Coronary artery (tissue), 2 donors: ENCODE measurements at regions not wholly inside any gene's neighbourhood (a gene's known extent, or its start where the extent isn't known, plus 50 kb on each side); places are given as distances from the start of the nearest gene placed in this dataset.
"Not testable (repeated sequence)": the region's sequence is repeated elsewhere in the genome, so short reads cannot be mapped to it uniquely, and the experiment has no call there.

Experiments
- DNase-seq: peaks from one replicate; pipeline ENCODE4 v3.0.0-alpha.2; 2017; ENCODE audit warnings: low spot score
- H3K27ac ChIP-seq, 2 donors: fragments of 200-600 bp; sonication (generic); one replicate each; pipeline ENCODE4 v1.5.1; 2016 to 2019
- H3K4me3 ChIP-seq: fragments of 200-600 bp; sonication (generic); 2 replicates; pipeline ENCODE4 v1.5.1; 2016; ENCODE audit warnings: mild to moderate bottlenecking, moderate library complexity
- TF ChIP-seq, protein P1 (sequence below): fragments of 200-600 bp; sonication (generic); IDR thresholded peaks from one replicate; pipeline ENCODE4 v1.5.1; 2019; ENCODE audit warnings: antibody characterized with exemption

- no peak for DNase-seq
- H3K27ac ChIP-seq, result no peak overlapping the region
- TF ChIP-seq, protein P1, sequence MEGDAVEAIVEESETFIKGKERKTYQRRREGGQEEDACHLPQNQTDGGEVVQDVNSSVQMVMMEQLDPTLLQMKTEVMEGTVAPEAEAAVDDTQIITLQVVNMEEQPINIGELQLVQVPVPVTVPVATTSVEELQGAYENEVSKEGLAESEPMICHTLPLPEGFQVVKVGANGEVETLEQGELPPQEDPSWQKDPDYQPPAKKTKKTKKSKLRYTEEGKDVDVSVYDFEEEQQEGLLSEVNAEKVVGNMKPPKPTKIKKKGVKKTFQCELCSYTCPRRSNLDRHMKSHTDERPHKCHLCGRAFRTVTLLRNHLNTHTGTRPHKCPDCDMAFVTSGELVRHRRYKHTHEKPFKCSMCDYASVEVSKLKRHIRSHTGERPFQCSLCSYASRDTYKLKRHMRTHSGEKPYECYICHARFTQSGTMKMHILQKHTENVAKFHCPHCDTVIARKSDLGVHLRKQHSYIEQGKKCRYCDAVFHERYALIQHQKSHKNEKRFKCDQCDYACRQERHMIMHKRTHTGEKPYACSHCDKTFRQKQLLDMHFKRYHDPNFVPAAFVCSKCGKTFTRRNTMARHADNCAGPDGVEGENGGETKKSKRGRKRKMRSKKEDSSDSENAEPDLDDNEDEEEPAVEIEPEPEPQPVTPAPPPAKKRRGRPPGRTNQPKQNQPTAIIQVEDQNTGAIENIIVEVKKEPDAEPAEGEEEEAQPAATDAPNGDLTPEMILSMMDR, result no peak
- no peak overlapping the region for H3K4me3 ChIP-seq
These were observed 150.4 kb upstream of the NOCT start for GRCh38 chr4:138864961-138865720.

- H3K4me3 ChIP-seq, result no peak overlapping the region
- TF ChIP-seq, protein P1, result no peak
- no peak overlapping the region for H3K27ac ChIP-seq
- DNase-seq, result no peak
These were observed 152.4 kb upstream of the NOCT start for GRCh38 chr4:138863160-138863559.

DNA sequence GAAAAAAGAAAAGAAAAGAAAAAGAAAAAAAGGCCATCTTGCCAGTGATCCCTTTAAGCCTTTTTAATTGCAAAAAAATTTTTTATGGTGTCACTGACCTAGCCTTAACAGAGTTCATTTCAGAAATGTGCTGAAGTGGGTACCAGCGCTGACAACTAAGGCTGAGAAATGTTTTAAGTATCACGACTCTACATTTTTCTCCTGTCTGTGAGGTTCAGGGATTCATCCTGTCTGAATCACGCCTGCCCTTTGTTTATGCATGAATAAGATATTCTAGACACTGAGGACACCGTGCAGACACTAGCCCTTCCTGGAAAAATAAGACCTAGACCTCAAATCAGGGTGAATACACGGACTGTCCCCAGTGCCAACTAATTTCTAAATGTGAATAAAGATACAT lies 154.4 kb upstream of the NOCT start:
- H3K4me3 ChIP-seq, result no peak overlapping the region
- TF ChIP-seq, protein P1, result no peak
- no peak overlapping the region for H3K27ac ChIP-seq
- no peak for DNase-seq

DNA sequence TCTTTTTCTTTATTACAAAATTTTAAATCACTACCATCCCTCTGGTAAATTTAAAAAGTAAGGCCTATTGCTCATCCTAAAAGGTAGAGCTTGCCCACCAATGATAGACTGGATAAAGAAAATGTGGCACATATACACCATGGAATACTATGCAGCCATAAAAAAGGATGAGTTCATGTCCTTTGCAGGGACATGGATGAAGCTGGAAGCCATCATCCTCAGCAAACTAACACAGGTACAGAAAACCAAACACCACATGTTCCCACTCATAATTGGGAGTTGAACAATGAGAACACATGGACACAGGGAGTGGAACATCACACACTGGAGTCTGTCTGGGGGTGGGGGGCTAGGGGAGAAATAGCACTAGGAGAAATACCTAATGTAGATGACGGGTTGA lies 155.2 kb upstream of the NOCT start:
- H3K27ac ChIP-seq, DNase-seq, H3K4me3 ChIP-seq: not testable (repeated sequence)

- H3K4me3 ChIP-seq, result no peak overlapping the region
- no peak overlapping the region for H3K27ac ChIP-seq
- TF ChIP-seq, protein P1, result no peak
- no peak for DNase-seq
These were observed 156.3 kb upstream of the NOCT start for GRCh38 chr4:138859254-138859653.

DNA sequence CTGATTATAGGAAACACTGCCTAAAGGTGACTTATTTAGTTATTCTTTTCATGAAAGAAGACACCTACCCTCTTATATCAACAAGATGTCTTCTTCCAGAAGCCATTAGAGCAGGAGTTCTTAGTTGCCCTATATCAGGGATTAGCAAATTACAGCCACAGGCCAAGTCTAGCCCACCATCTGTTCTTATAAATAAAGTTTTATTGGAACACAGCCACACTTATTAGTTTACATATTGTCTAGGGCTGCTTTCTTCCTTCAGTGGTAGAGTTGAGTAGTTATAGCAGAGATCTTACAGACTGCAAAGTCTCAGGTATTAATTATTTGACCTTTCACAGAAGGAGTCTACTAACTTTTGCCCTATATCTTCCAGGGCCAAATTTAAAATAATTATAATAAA lies 157.2 kb upstream of the NOCT start:
- H3K4me3 ChIP-seq, result no peak overlapping the region
- TF ChIP-seq, protein P1, result no peak
- no peak for DNase-seq
- no peak overlapping the region for H3K27ac ChIP-seq

GRCh38 chr4:138857416-138857815 lies 158.2 kb upstream of the NOCT start:
- Histone ChIP-seq H3K27ac (no peak overlapping the region), H3K4me3 (no peak overlapping the region)
- TF ChIP-seq, protein P1, result no peak
- no peak for DNase-seq
